ENCODE measurements at regions not wholly inside any gene's neighbourhood (a gene's known extent, or its start where the extent isn't known, plus 50 kb on each side); places are given as distances from the start of the nearest gene placed in this dataset.

- H3K9ac ChIP-seq (ENCODE audit: insufficient read depth in 1 of 2, low read length in 2 of 2) = no peak overlapping the region
- no peak overlapping the region for H3K27ac ChIP-seq (ENCODE audit: low read depth in 1 of 2, low read length in 1 of 2)
- H3K4me1 ChIP-seq (ENCODE audit: control insufficient read depth in 5 of 5, insufficient read depth in 5 of 5, low read length in 5 of 5) = no peaks in the 10 kb centered on the region
- H3K9me3 ChIP-seq (ENCODE audit: control insufficient read depth in 4 of 4, insufficient read depth in 3 of 4, low read length in 3 of 4) = no peaks in the 10 kb centered on the region
- H3K4me3 ChIP-seq = no peak overlapping the region
- WGBS, 2 donors = 64 to 82% methylated on average over 3 of the region's 3 CpGs
- no peak for ATAC-seq (ENCODE audit: insufficient read depth, low FRiP score)
- no peak for TF ChIP-seq CTCF (IDR thresholded peaks at IDR 0.05; ENCODE audit: control extremely low read depth, extremely low read depth)
- no peaks in the 10 kb centered on the region for H3K36me3 ChIP-seq (ENCODE audit: control insufficient read depth in 4 of 4, insufficient read depth in 4 of 4, low read length in 4 of 4)
- peaks cover 0 to 16% (median 5%) of the 10 kb centered on the region in 3 donors for H3K27me3 ChIP-seq (ENCODE audit: control insufficient read depth in 3 of 3, insufficient read depth in 3 of 3, low read length in 2 of 3)
- no peak for DNase-seq
These were observed 150.1 kb downstream of the PPP1R2C start for GRCh38 chrX:42627891-42628290.

GRCh38 chrX:42624524-42624923 lies 153.4 kb downstream of the PPP1R2C start:
- DNase-seq (no peak), ATAC-seq (ENCODE audit: insufficient read depth, low FRiP score) (no peak)
- no peak overlapping the region for H3K4me3 ChIP-seq
- no peak overlapping the region for H3K9ac ChIP-seq (ENCODE audit: insufficient read depth in 1 of 2, low read length in 2 of 2)
- no peaks in the 10 kb centered on the region for H3K9me3 ChIP-seq (ENCODE audit: control insufficient read depth in 4 of 4, insufficient read depth in 3 of 4, low read length in 3 of 4)
- TF ChIP-seq CTCF (IDR thresholded peaks at IDR 0.05; ENCODE audit: control extremely low read depth, extremely low read depth) = no peak
- no peaks in the 10 kb centered on the region for H3K4me1 ChIP-seq (ENCODE audit: control insufficient read depth in 5 of 5, insufficient read depth in 5 of 5, low read length in 5 of 5)
- H3K27ac ChIP-seq (ENCODE audit: low read depth in 1 of 2, low read length in 1 of 2) = no peak overlapping the region
- peaks cover 0 to 8% (median 2%) of the 10 kb centered on the region in 3 donors for H3K27me3 ChIP-seq (ENCODE audit: control insufficient read depth in 3 of 3, insufficient read depth in 3 of 3, low read length in 2 of 3)
- 51 to 53% methylated on average over 1 of the region's 1 CpG for WGBS, 2 donors
- H3K36me3 ChIP-seq (ENCODE audit: control insufficient read depth in 4 of 4, insufficient read depth in 4 of 4, low read length in 4 of 4) = no peaks in the 10 kb centered on the region

- no peaks in the 10 kb centered on the region for H3K9me3 ChIP-seq (ENCODE audit: control insufficient read depth in 4 of 4, insufficient read depth in 3 of 4, low read length in 3 of 4)
- no peak overlapping the region for H3K4me3 ChIP-seq
- TF ChIP-seq CTCF (IDR thresholded peaks at IDR 0.05; ENCODE audit: control extremely low read depth, extremely low read depth) = no peak
- H3K4me1 ChIP-seq (ENCODE audit: control insufficient read depth in 5 of 5, insufficient read depth in 5 of 5, low read length in 5 of 5) = no peaks in the 10 kb centered on the region
- no peak for DNase-seq
- no peak for ATAC-seq (ENCODE audit: insufficient read depth, low FRiP score)
- no peaks in the 10 kb centered on the region for H3K36me3 ChIP-seq (ENCODE audit: control insufficient read depth in 4 of 4, insufficient read depth in 4 of 4, low read length in 4 of 4)
- peaks cover 0 to 3% (median 0%) of the 10 kb centered on the region in 3 donors for H3K27me3 ChIP-seq (ENCODE audit: control insufficient read depth in 3 of 3, insufficient read depth in 3 of 3, low read length in 2 of 3)
- no peak overlapping the region for H3K9ac ChIP-seq (ENCODE audit: insufficient read depth in 1 of 2, low read length in 2 of 2)
- no peak overlapping the region for H3K27ac ChIP-seq (ENCODE audit: low read depth in 1 of 2, low read length in 1 of 2)
These were observed 158.9 kb downstream of the PPP1R2C start for GRCh38 chrX:42619068-42619467.

DNA sequence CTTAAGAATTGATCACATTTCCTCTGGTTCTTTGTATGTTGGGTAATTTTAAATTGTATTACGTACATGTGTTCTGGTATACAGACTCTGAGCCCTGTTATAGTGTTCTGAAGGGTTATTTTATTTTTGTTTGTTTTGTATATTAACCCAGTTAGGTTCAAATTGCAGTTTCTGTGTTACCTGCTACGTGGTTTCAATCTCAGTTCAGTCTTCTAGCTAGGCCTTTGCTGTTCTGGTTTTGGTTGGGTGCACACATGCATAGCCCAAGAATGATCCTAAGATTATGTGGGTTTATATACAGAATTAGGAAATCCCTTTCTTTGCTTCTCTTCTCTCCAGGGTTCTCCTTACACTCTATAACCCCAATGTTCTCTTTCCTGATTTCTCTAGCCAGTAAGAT lies 161.0 kb downstream of the PPP1R2C start:
- Histone ChIP-seq H3K36me3 (ENCODE audit: control insufficient read depth in 4 of 4, insufficient read depth in 4 of 4, low read length in 4 of 4) (no peaks in the 10 kb centered on the region), H3K27ac (ENCODE audit: low read depth in 1 of 2, low read length in 1 of 2) (no peak overlapping the region), H3K4me1 (ENCODE audit: control insufficient read depth in 5 of 5, insufficient read depth in 5 of 5, low read length in 5 of 5) (no peaks in the 10 kb centered on the region), H3K27me3 (ENCODE audit: control insufficient read depth in 3 of 3, insufficient read depth in 3 of 3, low read length in 2 of 3) (peaks cover 0 to 6% (median 2%) of the 10 kb centered on the region in 3 donors), H3K4me3 (no peak overlapping the region), H3K9ac (ENCODE audit: insufficient read depth in 1 of 2, low read length in 2 of 2) (no peak overlapping the region), H3K9me3 (ENCODE audit: control insufficient read depth in 4 of 4, insufficient read depth in 3 of 4, low read length in 3 of 4) (no peaks in the 10 kb centered on the region)
- ATAC-seq (ENCODE audit: insufficient read depth, low FRiP score) (no peak), DNase-seq (no peak)
- TF ChIP-seq CTCF (IDR thresholded peaks at IDR 0.05; ENCODE audit: control extremely low read depth, extremely low read depth) = no peak
- WGBS, 2 donors = 77 to 96% methylated on average over 2 of the region's 2 CpGs

All from lung (tissue), 11 donors.